WTC11 (cell line): ENCODE measurements at regions not wholly inside any gene's neighbourhood (a gene's known extent, or its start where the extent isn't known, plus 50 kb on each side); places are given as distances from the start of the nearest gene placed in this dataset.

Experiments
- GTF2I ChIP-seq: fragments of 250-450 bp; sonication (Bioruptor Pico); conservative IDR thresholded peaks from 2 replicates; pipeline ENCODE4 v1.4.0; 2021; ENCODE audit warnings: mild to moderate bottlenecking
- PRRX2 ChIP-seq: fragments of 250-450 bp; sonication (Bioruptor Pico); IDR thresholded peaks from 2 replicates; pipeline ENCODE4 v1.8.0; 2021; ENCODE audit warnings: mild to moderate bottlenecking
- TF ChIP-seq, protein P1 (sequence below): fragments of 200-600 bp; IDR thresholded peaks from 2 replicates; pipeline ENCODE4 v1.8.0; 2022; ENCODE audit warnings: antibody characterized with exemption
- TF ChIP-seq, protein P2 (sequence below): sonication (generic); formaldehyde crosslinking; IDR thresholded peaks from 2 replicates; pipeline ENCODE4 v1.8.1; 2022; ENCODE audit warnings: low read depth, missing genetic modification reagents, borderline replicate concordance

- TF ChIP-seq, protein P1, sequence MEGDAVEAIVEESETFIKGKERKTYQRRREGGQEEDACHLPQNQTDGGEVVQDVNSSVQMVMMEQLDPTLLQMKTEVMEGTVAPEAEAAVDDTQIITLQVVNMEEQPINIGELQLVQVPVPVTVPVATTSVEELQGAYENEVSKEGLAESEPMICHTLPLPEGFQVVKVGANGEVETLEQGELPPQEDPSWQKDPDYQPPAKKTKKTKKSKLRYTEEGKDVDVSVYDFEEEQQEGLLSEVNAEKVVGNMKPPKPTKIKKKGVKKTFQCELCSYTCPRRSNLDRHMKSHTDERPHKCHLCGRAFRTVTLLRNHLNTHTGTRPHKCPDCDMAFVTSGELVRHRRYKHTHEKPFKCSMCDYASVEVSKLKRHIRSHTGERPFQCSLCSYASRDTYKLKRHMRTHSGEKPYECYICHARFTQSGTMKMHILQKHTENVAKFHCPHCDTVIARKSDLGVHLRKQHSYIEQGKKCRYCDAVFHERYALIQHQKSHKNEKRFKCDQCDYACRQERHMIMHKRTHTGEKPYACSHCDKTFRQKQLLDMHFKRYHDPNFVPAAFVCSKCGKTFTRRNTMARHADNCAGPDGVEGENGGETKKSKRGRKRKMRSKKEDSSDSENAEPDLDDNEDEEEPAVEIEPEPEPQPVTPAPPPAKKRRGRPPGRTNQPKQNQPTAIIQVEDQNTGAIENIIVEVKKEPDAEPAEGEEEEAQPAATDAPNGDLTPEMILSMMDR: no peak
- TF ChIP-seq, protein P2, sequence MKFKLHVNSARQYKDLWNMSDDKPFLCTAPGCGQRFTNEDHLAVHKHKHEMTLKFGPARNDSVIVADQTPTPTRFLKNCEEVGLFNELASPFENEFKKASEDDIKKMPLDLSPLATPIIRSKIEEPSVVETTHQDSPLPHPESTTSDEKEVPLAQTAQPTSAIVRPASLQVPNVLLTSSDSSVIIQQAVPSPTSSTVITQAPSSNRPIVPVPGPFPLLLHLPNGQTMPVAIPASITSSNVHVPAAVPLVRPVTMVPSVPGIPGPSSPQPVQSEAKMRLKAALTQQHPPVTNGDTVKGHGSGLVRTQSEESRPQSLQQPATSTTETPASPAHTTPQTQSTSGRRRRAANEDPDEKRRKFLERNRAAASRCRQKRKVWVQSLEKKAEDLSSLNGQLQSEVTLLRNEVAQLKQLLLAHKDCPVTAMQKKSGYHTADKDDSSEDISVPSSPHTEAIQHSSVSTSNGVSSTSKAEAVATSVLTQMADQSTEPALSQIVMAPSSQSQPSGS (CRISPR knock-in tag): no peak
- no peak for TF ChIP-seq GTF2I (CRISPR knock-in tag)
- no peak for TF ChIP-seq PRRX2 (CRISPR knock-in tag)
These were observed 1323.9 kb upstream of the SPRY2 start for GRCh38 chr13:81664872-81665271.
